Fibroblast of the aortic adventitia (primary cell): ENCODE measurements at regions not wholly inside any gene's neighbourhood (a gene's known extent, or its start where the extent isn't known, plus 50 kb on each side); places are given as distances from the start of the nearest gene placed in this dataset.
"Not testable (repeated sequence)": the region's sequence is repeated elsewhere in the genome, so short reads cannot be mapped to it uniquely, and the experiment has no call there.

Experiments
- DNase-seq: peaks from one replicate; pipeline ENCODE4 v3.0.0-alpha.2; 2010; ENCODE audit warnings: low read depth
- H3K4me3 ChIP-seq: 2 replicates; pipeline ENCODE4 v1.5.1; 2011; ENCODE audit warnings: low read depth, mild to moderate bottlenecking, control low read depth, low read length, moderate library complexity
- TF ChIP-seq, protein P1 (sequence below): IDR thresholded peaks from 2 replicates; pipeline ENCODE4 v1.5.1; 2011; ENCODE audit warnings: mild to moderate bottlenecking, low read length, control low read depth, inconsistent platforms; ENCODE audit not compliant: insufficient read depth

DNA sequence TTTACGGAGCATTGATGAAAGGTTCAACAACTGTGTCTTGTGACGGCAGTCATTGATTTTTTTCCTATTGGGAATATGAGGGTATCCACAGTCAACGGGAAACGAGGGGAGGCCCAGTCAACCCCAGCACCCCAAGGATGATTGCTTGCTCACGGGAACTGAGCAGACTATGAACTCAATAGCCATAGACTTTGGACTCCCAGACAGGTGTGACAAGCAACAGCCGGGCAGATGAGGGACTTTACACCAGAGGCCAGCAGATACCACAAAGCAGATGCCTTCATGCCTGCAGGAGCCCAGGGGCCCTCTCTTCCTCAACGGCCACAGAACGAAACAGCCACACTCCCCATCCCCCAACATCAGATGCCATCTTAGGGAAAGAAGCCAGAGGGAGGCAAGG, 80.3 kb upstream of the FLT1 start:
- DNase-seq, result no peak
- H3K4me3 ChIP-seq, result no peak overlapping the region
- TF ChIP-seq, protein P1, sequence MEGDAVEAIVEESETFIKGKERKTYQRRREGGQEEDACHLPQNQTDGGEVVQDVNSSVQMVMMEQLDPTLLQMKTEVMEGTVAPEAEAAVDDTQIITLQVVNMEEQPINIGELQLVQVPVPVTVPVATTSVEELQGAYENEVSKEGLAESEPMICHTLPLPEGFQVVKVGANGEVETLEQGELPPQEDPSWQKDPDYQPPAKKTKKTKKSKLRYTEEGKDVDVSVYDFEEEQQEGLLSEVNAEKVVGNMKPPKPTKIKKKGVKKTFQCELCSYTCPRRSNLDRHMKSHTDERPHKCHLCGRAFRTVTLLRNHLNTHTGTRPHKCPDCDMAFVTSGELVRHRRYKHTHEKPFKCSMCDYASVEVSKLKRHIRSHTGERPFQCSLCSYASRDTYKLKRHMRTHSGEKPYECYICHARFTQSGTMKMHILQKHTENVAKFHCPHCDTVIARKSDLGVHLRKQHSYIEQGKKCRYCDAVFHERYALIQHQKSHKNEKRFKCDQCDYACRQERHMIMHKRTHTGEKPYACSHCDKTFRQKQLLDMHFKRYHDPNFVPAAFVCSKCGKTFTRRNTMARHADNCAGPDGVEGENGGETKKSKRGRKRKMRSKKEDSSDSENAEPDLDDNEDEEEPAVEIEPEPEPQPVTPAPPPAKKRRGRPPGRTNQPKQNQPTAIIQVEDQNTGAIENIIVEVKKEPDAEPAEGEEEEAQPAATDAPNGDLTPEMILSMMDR, result no peak

DNA sequence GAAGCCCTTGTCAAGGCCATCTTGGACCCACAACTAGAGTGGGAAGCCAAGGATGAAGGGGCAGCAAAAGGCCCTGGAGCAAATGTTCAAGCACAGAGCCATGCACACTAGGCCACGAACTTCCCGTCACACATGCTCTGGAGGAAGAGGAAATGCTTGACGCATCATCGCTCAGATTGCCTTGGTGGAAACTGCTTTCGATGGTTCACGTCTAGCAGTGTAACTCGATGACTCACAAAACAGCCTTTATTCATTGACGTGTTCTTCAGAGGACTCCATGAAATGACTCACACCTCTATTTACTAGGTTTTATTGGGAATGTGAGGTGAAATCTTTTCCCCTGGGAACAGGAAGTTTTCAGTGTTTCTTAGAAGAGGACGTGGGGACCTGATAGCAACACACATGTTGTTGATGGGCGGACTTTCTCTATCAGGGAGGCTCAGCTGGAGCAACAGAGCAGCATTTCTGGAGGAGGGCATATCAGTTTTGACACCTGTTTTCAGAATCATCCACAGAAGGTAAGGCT, 79.8 kb upstream of the FLT1 start:
- peak; percentile 88 for DNase-seq
- H3K4me3 ChIP-seq, result no peak overlapping the region
- TF ChIP-seq, protein P1, result no peak

DNA sequence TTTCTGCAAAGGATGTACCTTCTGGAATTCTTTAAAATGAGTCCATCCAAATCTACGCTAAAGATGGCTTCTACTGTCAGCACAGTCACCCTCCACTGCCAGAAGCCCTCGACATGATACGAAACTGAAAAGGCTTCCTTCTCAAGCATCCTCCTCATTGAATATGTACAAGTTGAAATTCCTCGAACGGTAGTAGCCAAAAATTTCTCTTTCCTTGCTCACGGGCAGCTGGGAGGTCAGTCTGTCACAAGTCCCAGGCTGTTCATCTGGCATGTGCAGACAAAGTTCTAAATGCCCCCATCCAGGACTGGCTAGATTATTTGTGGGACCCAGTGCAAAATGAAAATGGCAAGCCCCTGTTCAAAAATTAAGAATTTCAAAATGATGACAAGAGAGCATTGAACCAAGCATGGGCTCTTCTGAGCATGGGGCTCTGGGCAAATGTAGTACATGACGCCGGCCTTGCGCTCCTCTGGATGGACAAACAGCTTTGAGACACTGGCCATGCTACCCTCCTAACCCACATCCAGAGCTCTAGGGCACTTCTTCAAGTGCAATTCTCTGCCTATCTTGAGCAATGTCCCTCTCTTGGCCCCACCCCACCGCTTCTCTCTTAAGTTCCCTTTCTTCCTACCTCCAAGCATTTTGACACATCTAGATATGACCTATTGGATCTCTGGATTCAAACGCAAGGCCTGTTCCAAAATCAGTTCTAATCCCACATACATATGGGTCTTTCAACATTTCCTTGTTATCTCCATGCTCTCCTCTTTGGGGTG, 78.9 kb upstream of the FLT1 start:
- DNase-seq, result no peak
- TF ChIP-seq, protein P1, result no peak
- no peak overlapping the region for H3K4me3 ChIP-seq

DNA sequence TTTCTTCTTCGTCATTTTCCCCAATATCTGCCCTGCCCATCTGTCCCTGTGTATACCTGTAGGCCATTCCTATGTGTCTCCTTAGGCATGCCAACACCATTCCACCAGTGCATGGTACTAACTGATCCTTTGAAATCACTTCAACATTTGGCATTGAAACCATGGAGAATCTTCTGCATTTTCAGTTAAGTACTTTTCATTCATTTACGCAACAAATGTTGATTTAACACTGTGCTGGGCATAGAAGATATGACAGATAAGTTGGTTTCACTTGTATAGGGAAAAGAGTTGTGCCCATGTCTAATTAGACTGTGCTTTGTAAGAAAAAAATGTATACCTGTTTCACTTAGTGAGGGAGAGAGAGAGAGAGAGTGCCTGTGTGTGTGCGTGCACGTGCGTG, 77.9 kb upstream of the FLT1 start:
- no peak overlapping the region for H3K4me3 ChIP-seq
- TF ChIP-seq, protein P1, result no peak
- no peak for DNase-seq

DNA sequence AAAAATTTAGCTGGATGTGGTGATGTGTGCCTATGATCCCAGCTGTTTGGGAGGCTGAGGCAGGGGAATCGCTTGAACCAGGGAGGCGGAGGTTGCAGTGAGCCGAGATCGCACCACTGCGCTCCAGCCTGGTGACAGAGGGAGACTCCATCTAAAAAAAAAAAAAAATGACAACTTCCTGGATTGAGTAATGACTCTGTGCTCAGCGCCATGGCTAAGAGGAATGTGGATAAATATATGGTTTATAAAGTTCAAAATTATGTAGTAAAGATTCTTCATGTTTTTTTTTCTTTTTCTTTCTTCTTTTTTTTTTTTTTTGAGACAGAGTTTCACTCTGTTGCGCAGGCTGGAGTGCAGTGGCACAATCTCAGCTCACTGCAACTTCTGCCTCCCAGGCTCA, 75.4 kb upstream of the FLT1 start:
- not testable (repeated sequence) for DNase-seq, H3K4me3 ChIP-seq

DNA sequence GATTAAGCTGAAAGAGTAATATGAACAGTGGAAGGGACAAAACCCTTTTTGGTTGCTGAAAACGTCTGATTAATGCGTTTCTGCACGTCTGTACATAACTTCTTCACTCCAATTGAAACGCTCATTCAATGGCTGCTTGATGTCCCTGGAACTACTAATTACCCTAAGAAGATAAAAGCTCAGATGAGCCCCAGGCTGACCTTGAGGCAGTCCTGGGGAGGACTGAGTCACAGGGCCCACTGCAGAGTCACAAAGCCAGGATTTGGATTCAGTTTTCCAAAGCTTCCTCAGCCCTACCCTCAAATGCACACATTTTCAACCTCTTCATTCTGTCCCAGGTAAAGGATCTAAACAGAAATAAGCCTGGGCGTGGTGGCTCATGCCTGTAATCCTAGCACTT, 75.0 kb upstream of the FLT1 start:
- TF ChIP-seq, protein P1, result no peak
- no peak for DNase-seq
- no peak overlapping the region for H3K4me3 ChIP-seq

DNA sequence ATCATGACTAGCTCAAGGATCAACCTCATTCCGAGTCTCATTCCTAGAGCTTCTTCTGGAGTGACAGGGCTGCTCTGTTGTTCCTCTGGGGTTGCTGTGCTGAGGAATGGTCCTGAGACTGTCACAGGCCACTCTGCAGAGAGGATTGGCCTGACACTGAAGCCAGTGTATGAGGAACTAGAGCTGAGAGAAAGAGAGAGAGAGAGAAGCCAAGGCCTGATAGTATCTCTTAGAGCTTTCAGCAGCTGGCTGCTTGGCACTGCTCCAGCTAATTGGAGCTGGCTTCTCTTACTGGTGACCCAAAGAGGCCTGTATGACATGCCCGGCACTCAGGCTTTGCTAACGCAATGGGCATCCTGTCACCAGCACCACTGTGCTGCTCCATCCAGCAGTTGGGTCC, 73.4 kb upstream of the FLT1 start:
- peak; percentile 31 for DNase-seq
- TF ChIP-seq, protein P1, result no peak

More for the DNA sequence above, 73.4 kb upstream of the FLT1 start:
- H3K4me3 ChIP-seq, result no peak overlapping the region
